ENCODE measurements at regions not wholly inside any gene's neighbourhood (a gene's known extent, or its start where the extent isn't known, plus 50 kb on each side); places are given as distances from the start of the nearest gene placed in this dataset.
"Not testable (repeated sequence)": the region's sequence is repeated elsewhere in the genome, so short reads cannot be mapped to it uniquely, and the experiment has no call there.

- no peak for DNase-seq (ENCODE audit: low spot score)
These were observed 1073.9 kb downstream of the GRM8 start for GRCh38 chr7:126178865-126179264.

- no peak for DNase-seq (ENCODE audit: low spot score)
These were observed 1075.0 kb downstream of the GRM8 start for GRCh38 chr7:126177782-126178181.

- DNase-seq (ENCODE audit: low spot score), result no peak
These were observed 1086.1 kb downstream of the GRM8 start for GRCh38 chr7:126166645-126167044.

GRCh38 chr7:126163647-126164046, 1089.1 kb downstream of the GRM8 start:
- DNase-seq (ENCODE audit: low spot score), result no peak

GRCh38 chr7:126157391-126157790, 1095.3 kb downstream of the GRM8 start:
- no peak for DNase-seq (ENCODE audit: low spot score)

GRCh38 chr7:126150278-126150958, 1102.3 kb downstream of the GRM8 start:
- DNase-seq (ENCODE audit: low spot score), result no peak

- no peak for DNase-seq (ENCODE audit: low spot score)
These were observed 1111.8 kb downstream of the GRM8 start for GRCh38 chr7:126140858-126141466.

GRCh38 chr7:126119981-126120380, 1132.8 kb downstream of the GRM8 start:
- DNase-seq (ENCODE audit: low spot score), result no peak

GRCh38 chr7:126103582-126103981, 1149.2 kb downstream of the GRM8 start:
- DNase-seq (ENCODE audit: low spot score), result no peak

- DNase-seq (ENCODE audit: low spot score), result no peak
These were observed 1153.4 kb upstream of the POT1 start for GRCh38 chr7:126083014-126083413.

- no peak for DNase-seq (ENCODE audit: low spot score)
These were observed 1150.0 kb upstream of the POT1 start for GRCh38 chr7:126079581-126079980.

GRCh38 chr7:126079151-126079550, 1149.5 kb upstream of the POT1 start:
- no peak for DNase-seq (ENCODE audit: low spot score)

GRCh38 chr7:126065766-126066165, 1136.1 kb upstream of the POT1 start:
- DNase-seq (ENCODE audit: low spot score), result no peak

GRCh38 chr7:126057979-126058378, 1128.4 kb upstream of the POT1 start:
- DNase-seq (ENCODE audit: low spot score), result no peak

- not testable (repeated sequence) for DNase-seq (ENCODE audit: low spot score)
These were observed 1127.0 kb upstream of the POT1 start for GRCh38 chr7:126056613-126057012.

- no peak for DNase-seq (ENCODE audit: low spot score)
These were observed 1122.6 kb upstream of the POT1 start for GRCh38 chr7:126052229-126052628.

GRCh38 chr7:126044662-126045061, 1115.0 kb upstream of the POT1 start:
- no peak for DNase-seq (ENCODE audit: low spot score)

GRCh38 chr7:126041472-126041871, 1111.8 kb upstream of the POT1 start:
- no peak for DNase-seq (ENCODE audit: low spot score)

- no peak for DNase-seq (ENCODE audit: low spot score)
These were observed 1110.8 kb upstream of the POT1 start for GRCh38 chr7:126040114-126041045.

- peak; percentile 17 for DNase-seq (ENCODE audit: low spot score)
These were observed 1096.9 kb upstream of the POT1 start for GRCh38 chr7:126026421-126027088.

- no peak for DNase-seq (ENCODE audit: low spot score)
These were observed 1092.8 kb upstream of the POT1 start for GRCh38 chr7:126022452-126022851.

- DNase-seq (ENCODE audit: low spot score), result no peak
These were observed 1087.1 kb upstream of the POT1 start for GRCh38 chr7:126016722-126017121.
